ENCODE measurements at regions not wholly inside any gene's neighbourhood (a gene's known extent, or its start where the extent isn't known, plus 50 kb on each side); places are given as distances from the start of the nearest gene placed in this dataset.

GRCh38 chr1:230010603-230011332, 56.3 kb upstream of the GALNT2 start:
- no peak for FAIRE-seq

- no peak for FAIRE-seq
These were observed 55.5 kb upstream of the GALNT2 start for GRCh38 chr1:230011333-230012092.

- no peak for FAIRE-seq
These were observed 55.0 kb upstream of the GALNT2 start for GRCh38 chr1:230012093-230012393.

GRCh38 chr1:230012741-230013140, 54.3 kb upstream of the GALNT2 start:
- FAIRE-seq, result no peak

GRCh38 chr1:230016159-230016558, 50.9 kb upstream of the GALNT2 start:
- no peak for FAIRE-seq
